Trophoblast cell (in vitro differentiated cells and primary cell): ENCODE measurements at regions not wholly inside any gene's neighbourhood (a gene's known extent, or its start where the extent isn't known, plus 50 kb on each side); places are given as distances from the start of the nearest gene placed in this dataset.

Source experiments
- DNase-seq, 2 donors: peaks; one replicate each; pipeline ENCODE4 v3.0.0-alpha.2; 2016
- H2AFZ ChIP-seq: 2 replicates; pipeline ENCODE4 v1.6.1; 2013; ENCODE audit warnings: low read length, moderate library complexity, mild to moderate bottlenecking; ENCODE audit not compliant: insufficient read depth, poor library complexity
- H2AK5ac ChIP-seq: 2 replicates; pipeline ENCODE4 v1.6.1; 2013; ENCODE audit warnings: mild to moderate bottlenecking, low read length
- H2BK120ac ChIP-seq: 2 replicates; pipeline ENCODE4 v1.6.1; 2013; ENCODE audit warnings: low read length, mild to moderate bottlenecking, moderate library complexity; ENCODE audit not compliant: insufficient read depth, poor library complexity
- H2BK12ac ChIP-seq: 2 replicates; pipeline ENCODE4 v1.6.1; 2013; ENCODE audit warnings: mild to moderate bottlenecking, low read length, moderate library complexity
- H2BK5ac ChIP-seq: 2 replicates; pipeline ENCODE4 v1.6.1; 2013; ENCODE audit warnings: low read length, low read depth, moderate library complexity, mild to moderate bottlenecking; ENCODE audit not compliant: poor library complexity
- H3K14ac ChIP-seq: 2 replicates; pipeline ENCODE4 v1.6.1; 2013; ENCODE audit warnings: mild to moderate bottlenecking, low read length
- H3K18ac ChIP-seq: 2 replicates; pipeline ENCODE4 v1.6.1; 2013; ENCODE audit warnings: mild to moderate bottlenecking, low read length
- H3K23ac ChIP-seq: 2 replicates; pipeline ENCODE4 v1.6.1; 2013; ENCODE audit warnings: low read length
- H3K27ac ChIP-seq: 2 replicates; pipeline ENCODE4 v1.5.1; 2013; ENCODE audit warnings: low read depth, mild to moderate bottlenecking, inconsistent platforms, low read length, moderate library complexity
- H3K27me3 ChIP-seq: 2 replicates; pipeline ENCODE4 v1.6.1; 2013; ENCODE audit warnings: inconsistent platforms, mild to moderate bottlenecking, low read length, moderate library complexity; ENCODE audit not compliant: insufficient read depth
- H3K36me3 ChIP-seq, 2 experiments: 1 replicate in 1 of 2; 2 replicates in 1 of 2; pipeline ENCODE4 v1.6.1; 2013; ENCODE audit warnings: low read length in 2 of 2, mild to moderate bottlenecking in 2 of 2, moderate library complexity in 1 of 2; ENCODE audit not compliant: insufficient read depth in 2 of 2, control insufficient read depth in 1 of 2
- H3K4ac ChIP-seq: 2 replicates; pipeline ENCODE4 v1.6.1; 2013; ENCODE audit warnings: low read depth, mild to moderate bottlenecking, low read length, moderate library complexity
- H3K4me1 ChIP-seq, 2 experiments: 1 replicate in 1 of 2; 2 replicates in 1 of 2; pipeline ENCODE4 v1.6.1; 2013; ENCODE audit warnings: low read length in 2 of 2, mild to moderate bottlenecking in 2 of 2, moderate library complexity in 1 of 2; ENCODE audit not compliant: insufficient read depth in 2 of 2, control insufficient read depth in 1 of 2
- H3K4me2 ChIP-seq: 2 replicates; pipeline ENCODE4 v1.6.1; 2013; ENCODE audit warnings: inconsistent platforms, mild to moderate bottlenecking, low read length, moderate library complexity
- H3K4me3 ChIP-seq: 2 replicates; pipeline ENCODE4 v1.5.1; 2013; ENCODE audit warnings: mild to moderate bottlenecking, low read depth, low read length, inconsistent platforms
- H3K79me1 ChIP-seq: one replicate; pipeline ENCODE4 v1.6.1; 2013; ENCODE audit warnings: low read length
- H3K79me2 ChIP-seq: 2 replicates; pipeline ENCODE4 v1.6.1; 2013; ENCODE audit warnings: low read length, mild to moderate bottlenecking; ENCODE audit not compliant: control insufficient read depth, insufficient read depth, poor library complexity
- H3K9ac ChIP-seq: 2 replicates; pipeline ENCODE4 v1.6.1; 2013; ENCODE audit warnings: mild to moderate bottlenecking, low read length
- H3K9me3 ChIP-seq: 2 replicates; pipeline ENCODE4 v1.6.1; 2013; ENCODE audit warnings: low read depth, mild to moderate bottlenecking, control low read depth, inconsistent platforms, low read length; ENCODE audit not compliant: insufficient read depth
- H4K12ac ChIP-seq: 2 replicates; pipeline ENCODE4 v1.6.1; 2013; ENCODE audit warnings: low read depth, mild to moderate bottlenecking, low read length, moderate library complexity
- H4K8ac ChIP-seq: 2 replicates; pipeline ENCODE4 v1.6.1; 2013; ENCODE audit warnings: low read depth, mild to moderate bottlenecking, low read length, moderate library complexity
- H4K91ac ChIP-seq: one replicate; pipeline ENCODE4 v1.6.1; 2013; ENCODE audit warnings: low read depth, mild to moderate bottlenecking, low read length, moderate library complexity
- WGBS: extraction: QIAGEN DNeasy Blood & Tissue Kit; methylation state at CpG from one replicate; pipeline ENCODE4 v1.1.7; 2013; ENCODE audit warnings: missing lambda C conversion rate; ENCODE audit not compliant: insufficient read length, insufficient coverage; ENCODE audit errors: extremely low coverage; 5-methylcytosine and 5-hydroxymethylcytosine counted together

GRCh38 chr21:39097981-39098380 is 85.3 kb downstream of the PSMG1 start:
- H3K4me2 ChIP-seq: no peak overlapping the region
- H3K23ac ChIP-seq: no peak overlapping the region
- H2AK5ac ChIP-seq: no peak overlapping the region
- H2AFZ ChIP-seq: no peak overlapping the region
- H4K12ac ChIP-seq: no peak overlapping the region
- no peak overlapping the region for H2BK120ac ChIP-seq
- no peak for DNase-seq
- no peak overlapping the region for H4K8ac ChIP-seq
- no peak overlapping the region for H3K14ac ChIP-seq
- no peak overlapping the region for H3K18ac ChIP-seq
- no peak overlapping the region for H2BK5ac ChIP-seq
- peaks cover 4% of the 10 kb centered on the region for H3K9me3 ChIP-seq
- H3K36me3 ChIP-seq: no peaks in the 10 kb centered on the region
- no peak overlapping the region for H4K91ac ChIP-seq
- WGBS: no CpG with 5 or more reads among the region's 9 CpGs
- H2BK12ac ChIP-seq: no peak overlapping the region
- H3K27ac ChIP-seq: no peak overlapping the region
- no peaks in the 10 kb centered on the region for H3K79me2 ChIP-seq
- no peak overlapping the region for H3K4me3 ChIP-seq
- H3K9ac ChIP-seq: no peak overlapping the region
- no peaks in the 10 kb centered on the region for H3K27me3 ChIP-seq
- no peak overlapping the region for H3K4ac ChIP-seq
- no peaks in the 10 kb centered on the region for H3K79me1 ChIP-seq
- H3K4me1 ChIP-seq: peaks cover 2 to 8% of the 10 kb centered on the region in 2 experiments

- no peak overlapping the region for H3K4me3 ChIP-seq
- no peak overlapping the region for H4K8ac ChIP-seq
- H3K4me1 ChIP-seq: peaks cover 2 to 8% of the 10 kb centered on the region in 2 experiments
- H3K14ac ChIP-seq: no peak overlapping the region
- H4K12ac ChIP-seq: no peak overlapping the region
- H4K91ac ChIP-seq: no peak overlapping the region
- WGBS: no CpG with 5 or more reads among the region's 13 CpGs
- H3K18ac ChIP-seq: no peak overlapping the region
- no peak overlapping the region for H3K27ac ChIP-seq
- H3K4ac ChIP-seq: no peak overlapping the region
- H3K36me3 ChIP-seq: no peaks in the 10 kb centered on the region
- no peak overlapping the region for H3K4me2 ChIP-seq
- H3K27me3 ChIP-seq: no peaks in the 10 kb centered on the region
- no peak overlapping the region for H2BK120ac ChIP-seq
- no peak overlapping the region for H2AK5ac ChIP-seq
- no peak overlapping the region for H2BK12ac ChIP-seq
- peaks cover 4% of the 10 kb centered on the region for H3K9me3 ChIP-seq
- H3K23ac ChIP-seq: no peak overlapping the region
- no peaks in the 10 kb centered on the region for H3K79me2 ChIP-seq
- H2BK5ac ChIP-seq: no peak overlapping the region
- H3K79me1 ChIP-seq: no peaks in the 10 kb centered on the region
- H2AFZ ChIP-seq: no peak overlapping the region
- no peak overlapping the region for H3K9ac ChIP-seq
- no peak for DNase-seq
These were observed 85.9 kb downstream of the PSMG1 start for GRCh38 chr21:39097335-39097861.

DNA sequence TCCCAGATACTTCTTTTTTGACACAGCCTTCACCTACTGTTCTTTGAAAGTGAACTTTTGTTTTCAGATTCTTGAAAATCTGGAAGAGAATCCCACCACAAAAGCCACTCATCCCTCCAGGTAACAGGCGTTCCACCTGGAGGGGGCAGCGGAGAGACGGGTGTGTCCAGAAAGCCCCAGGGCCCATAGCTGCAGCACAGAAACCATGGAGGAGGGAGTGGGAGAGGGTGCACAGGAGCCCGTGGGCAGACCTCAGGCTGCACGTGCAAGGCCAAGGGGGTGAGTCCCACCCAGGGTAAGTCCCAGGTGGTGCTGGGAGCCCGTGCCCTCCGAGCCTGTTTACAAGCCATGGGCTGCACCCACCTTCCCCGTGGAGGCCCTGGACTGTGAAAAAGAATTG is 86.5 kb downstream of the PSMG1 start:
- H3K4me1 ChIP-seq: peaks cover 2 to 8% of the 10 kb centered on the region in 2 experiments
- no peaks in the 10 kb centered on the region for H3K27me3 ChIP-seq
- H3K9ac ChIP-seq: no peak overlapping the region
- peaks cover 4% of the 10 kb centered on the region for H3K9me3 ChIP-seq
- no peak overlapping the region for H2BK120ac ChIP-seq
- DNase-seq: no peak
- H4K91ac ChIP-seq: no peak overlapping the region
- H2AFZ ChIP-seq: no peak overlapping the region
- H3K4me3 ChIP-seq: no peak overlapping the region
- no peak overlapping the region for H2BK5ac ChIP-seq
- H3K27ac ChIP-seq: no peak overlapping the region
- H3K23ac ChIP-seq: no peak overlapping the region
- WGBS: no CpG with 5 or more reads among the region's 8 CpGs
- H3K36me3 ChIP-seq: no peaks in the 10 kb centered on the region
- no peak overlapping the region for H4K12ac ChIP-seq
- no peak overlapping the region for H2BK12ac ChIP-seq
- no peaks in the 10 kb centered on the region for H3K79me2 ChIP-seq
- H3K4me2 ChIP-seq: no peak overlapping the region
- no peak overlapping the region for H3K4ac ChIP-seq
- H2AK5ac ChIP-seq: no peak overlapping the region
- no peak overlapping the region for H3K14ac ChIP-seq
- no peak overlapping the region for H3K18ac ChIP-seq
- H3K79me1 ChIP-seq: no peaks in the 10 kb centered on the region
- no peak overlapping the region for H4K8ac ChIP-seq

GRCh38 chr21:39095681-39096080 is 87.6 kb downstream of the PSMG1 start:
- Histone ChIP-seq H2AK5ac (no peak overlapping the region), H3K4ac (no peak overlapping the region), H3K79me1 (no peaks in the 10 kb centered on the region), H2BK5ac (no peak overlapping the region), H3K27me3 (no peaks in the 10 kb centered on the region), H3K23ac (no peak overlapping the region), H2BK120ac (no peak overlapping the region), H3K4me3 (no peak overlapping the region), H3K9ac (no peak overlapping the region), H3K4me1 (peaks cover 2 to 8% of the 10 kb centered on the region in 2 experiments), H4K8ac (no peak overlapping the region), H3K18ac (no peak overlapping the region), H3K36me3 (no peaks in the 10 kb centered on the region), H3K9me3 (peaks cover 5% of the 10 kb centered on the region), H2BK12ac (no peak overlapping the region), H3K79me2 (no peaks in the 10 kb centered on the region), H4K12ac (no peak overlapping the region), H3K14ac (no peak overlapping the region), H2AFZ (no peak overlapping the region), H4K91ac (no peak overlapping the region), H3K4me2 (no peak overlapping the region), H3K27ac (no peak overlapping the region)
- WGBS: no CpG with 5 or more reads among the region's 7 CpGs
- DNase-seq: no peak
